Activated naive CD4-positive, alpha-beta T cell treated with anti-CD3 and anti-CD28 coated beads, Interleukin-2, amount 50 U/mL, for 24 hours (primary cell): ENCODE measurements at regions not wholly inside any gene's neighbourhood (a gene's known extent, or its start where the extent isn't known, plus 50 kb on each side); places are given as distances from the start of the nearest gene placed in this dataset.
"Not testable (repeated sequence)": the region's sequence is repeated elsewhere in the genome, so short reads cannot be mapped to it uniquely, and the experiment has no call there.

Experiments
- H3K27ac Mint-ChIP-seq: one replicate; pipeline ENCODE4 v1.8.0; 2021; ENCODE audit warnings: mild to moderate bottlenecking, mixed read lengths
- H3K27me3 Mint-ChIP-seq: one replicate; pipeline ENCODE4 v1.8.0; 2021; ENCODE audit warnings: mixed read lengths
- H3K36me3 Mint-ChIP-seq: one replicate; pipeline ENCODE4 v1.8.0; 2021; ENCODE audit warnings: mixed read lengths
- H3K4me1 Mint-ChIP-seq: one replicate; pipeline ENCODE4 v1.8.0; 2021; ENCODE audit warnings: mixed read lengths
- H3K4me3 Mint-ChIP-seq: one replicate; pipeline ENCODE4 v1.8.0; 2021; ENCODE audit warnings: mild to moderate bottlenecking, mixed read lengths
- H3K9me3 Mint-ChIP-seq: one replicate; pipeline ENCODE4 v1.8.0; 2021; ENCODE audit warnings: mixed read lengths

DNA sequence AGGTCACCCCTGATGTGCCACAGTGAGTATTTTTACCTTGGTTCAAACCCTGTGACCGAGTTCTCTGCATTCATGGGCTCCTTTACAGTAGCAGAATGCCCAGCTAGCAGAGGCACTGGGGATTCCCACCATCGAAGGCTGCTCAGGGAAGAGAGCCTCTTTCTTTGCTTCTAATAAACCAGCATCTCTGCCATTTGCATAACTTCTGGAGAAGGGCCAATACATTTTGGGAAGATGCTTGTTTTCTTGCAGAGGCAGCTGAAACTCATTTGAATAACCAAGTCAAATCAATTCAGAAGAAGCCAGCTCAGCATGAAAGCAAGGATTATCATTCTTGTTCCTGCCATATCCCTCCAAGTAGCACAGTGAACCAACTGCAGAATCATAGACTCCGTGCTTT is 82.9 kb upstream of the WDR11 start:
- H3K27me3 Mint-ChIP-seq = peaks cover 6% of the 10 kb centered on the region
- H3K9me3 Mint-ChIP-seq = no peaks in the 10 kb centered on the region
- no peak overlapping the region for H3K27ac Mint-ChIP-seq
- no peaks in the 10 kb centered on the region for H3K4me1 Mint-ChIP-seq
- no peak overlapping the region for H3K4me3 Mint-ChIP-seq
- no peaks in the 10 kb centered on the region for H3K36me3 Mint-ChIP-seq

GRCh38 chr10:120770496-120770895 is 80.7 kb upstream of the WDR11 start:
- Mint-ChIP-seq H3K4me1 (no peaks in the 10 kb centered on the region), H3K27me3 (peaks cover 6% of the 10 kb centered on the region), H3K36me3 (no peaks in the 10 kb centered on the region), H3K27ac (no peak overlapping the region), H3K9me3 (no peaks in the 10 kb centered on the region), H3K4me3 (no peak overlapping the region)

- Mint-ChIP-seq H3K36me3 (no peaks in the 10 kb centered on the region), H3K4me3 (no peak overlapping the region), H3K9me3 (no peaks in the 10 kb centered on the region), H3K27me3 (peaks cover 3% of the 10 kb centered on the region), H3K27ac (no peak overlapping the region), H3K4me1 (no peaks in the 10 kb centered on the region)
Observed at GRCh38 chr10:120776442-120776841, 74.7 kb upstream of the WDR11 start.

DNA sequence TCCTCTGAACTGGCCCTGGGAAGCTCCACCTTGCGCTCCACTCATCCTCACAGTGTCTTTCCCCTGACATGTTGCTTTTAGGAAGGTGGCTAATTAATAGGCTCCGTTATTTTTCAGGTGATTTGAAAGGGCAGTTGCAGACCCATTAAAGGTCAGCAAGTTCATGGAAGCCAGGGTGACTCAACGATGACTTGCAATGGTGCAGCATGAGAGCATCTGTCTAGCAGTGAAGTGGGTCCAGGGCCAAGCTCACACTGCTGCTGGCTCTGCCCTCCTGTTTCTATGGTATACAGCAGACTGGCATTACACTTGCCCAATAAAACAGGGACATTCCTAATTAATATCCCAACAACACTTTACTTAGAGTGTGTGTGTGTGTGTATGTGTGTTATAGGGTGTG is 68.8 kb upstream of the WDR11 start:
- Mint-ChIP-seq H3K27me3 (peaks cover 3% of the 10 kb centered on the region), H3K4me1 (no peaks in the 10 kb centered on the region), H3K9me3 (no peaks in the 10 kb centered on the region), H3K4me3 (no peak overlapping the region), H3K36me3 (no peaks in the 10 kb centered on the region), H3K27ac (no peak overlapping the region)

DNA sequence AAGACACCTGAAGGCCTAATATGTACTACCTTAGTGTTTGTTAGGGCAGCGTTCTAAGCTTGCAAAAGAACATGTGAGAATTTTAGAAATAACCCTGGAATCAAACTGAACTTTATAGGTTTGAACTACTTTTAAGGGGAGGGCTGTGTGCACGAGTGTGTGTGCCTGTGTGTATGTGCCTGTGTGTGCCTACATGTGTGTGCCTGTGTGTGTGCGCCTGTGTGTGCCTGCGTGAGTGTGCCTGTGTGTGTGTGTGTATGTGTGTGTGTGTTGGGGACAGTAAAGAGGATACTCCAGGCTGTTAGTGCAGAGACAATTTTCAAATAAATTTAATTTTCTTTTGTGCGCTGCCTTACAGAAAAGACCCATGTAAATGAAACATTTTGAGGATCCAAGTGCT is 68.1 kb upstream of the WDR11 start:
- Mint-ChIP-seq H3K36me3 (no peaks in the 10 kb centered on the region), H3K27ac (no peak overlapping the region), H3K27me3 (peaks cover 3% of the 10 kb centered on the region), H3K4me3 (no peak overlapping the region), H3K9me3 (no peaks in the 10 kb centered on the region), H3K4me1 (no peaks in the 10 kb centered on the region)

DNA sequence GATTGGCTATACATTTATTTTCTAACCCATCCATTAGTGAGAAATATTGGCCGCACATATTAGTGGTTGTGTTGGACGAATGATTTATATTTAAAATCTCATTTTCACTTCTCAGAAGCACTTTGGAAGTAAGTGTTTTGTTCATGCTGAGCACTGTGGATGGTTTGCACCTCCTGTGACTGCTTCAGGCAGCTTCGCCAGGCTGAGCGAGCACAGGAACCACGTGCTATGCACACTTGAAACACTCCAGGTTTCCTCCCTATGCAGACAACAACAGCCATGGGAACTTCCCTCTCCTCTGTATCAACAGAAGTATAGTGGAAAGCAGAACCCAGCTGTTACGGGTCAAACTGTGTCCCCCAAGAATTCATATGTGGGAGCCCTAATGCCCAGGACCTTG is 67.3 kb upstream of the WDR11 start:
- Mint-ChIP-seq H3K9me3 (no peaks in the 10 kb centered on the region), H3K36me3 (no peaks in the 10 kb centered on the region), H3K4me1 (no peaks in the 10 kb centered on the region), H3K4me3 (no peak overlapping the region), H3K27ac (no peak overlapping the region), H3K27me3 (peaks cover 1% of the 10 kb centered on the region)

GRCh38 chr10:120788771-120789170 is 62.4 kb upstream of the WDR11 start:
- no peaks in the 10 kb centered on the region for H3K27me3 Mint-ChIP-seq
- no peaks in the 10 kb centered on the region for H3K4me1 Mint-ChIP-seq
- no peak overlapping the region for H3K27ac Mint-ChIP-seq
- H3K36me3 Mint-ChIP-seq = no peaks in the 10 kb centered on the region
- no peaks in the 10 kb centered on the region for H3K9me3 Mint-ChIP-seq
- H3K4me3 Mint-ChIP-seq = no peak overlapping the region

DNA sequence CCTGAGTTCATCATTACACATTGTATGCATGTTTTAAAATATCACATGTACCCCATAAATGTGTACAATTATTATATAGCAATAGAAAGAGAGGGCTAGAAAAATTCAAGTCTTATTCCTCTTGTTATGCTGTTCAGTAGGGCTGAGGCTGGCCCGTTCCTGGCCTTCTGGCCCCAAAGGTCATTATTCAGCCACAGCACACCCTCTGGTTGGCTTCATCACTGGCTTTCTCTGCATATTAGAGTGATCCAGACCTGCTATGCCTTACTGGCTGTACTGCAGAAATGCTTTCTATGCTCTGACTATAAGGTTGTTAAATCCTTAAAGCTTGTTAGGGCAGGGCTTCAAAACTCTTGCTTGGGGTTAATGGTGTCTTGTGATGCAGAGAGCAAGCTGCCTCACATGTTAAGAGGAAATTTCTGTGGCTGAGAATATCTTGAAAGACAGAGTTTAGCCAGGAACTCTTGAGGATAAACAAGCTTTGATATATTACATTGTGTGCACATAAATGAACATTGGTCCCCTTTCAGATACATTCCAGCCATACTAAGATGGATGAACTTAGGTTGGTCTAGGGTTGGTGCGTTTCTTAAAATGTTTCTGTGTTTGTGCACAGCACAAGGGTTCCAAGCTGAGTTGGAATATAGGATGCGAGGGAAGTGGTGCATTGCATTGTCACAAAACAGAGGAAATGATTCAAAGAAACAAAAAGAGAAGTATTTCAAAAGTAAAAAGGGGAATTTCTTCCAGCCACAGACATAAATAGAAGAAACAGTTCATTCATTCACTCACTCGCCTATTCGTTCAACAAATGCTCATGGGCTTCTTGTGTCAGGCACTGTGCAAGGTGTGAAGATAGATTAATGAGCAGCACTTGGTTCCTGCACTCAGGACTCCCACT is 61.6 kb upstream of the WDR11 start:
- no peaks in the 10 kb centered on the region for H3K4me1 Mint-ChIP-seq
- H3K36me3 Mint-ChIP-seq = no peaks in the 10 kb centered on the region
- H3K27me3 Mint-ChIP-seq = no peaks in the 10 kb centered on the region
- H3K4me3 Mint-ChIP-seq = no peak overlapping the region
- no peak overlapping the region for H3K27ac Mint-ChIP-seq
- no peaks in the 10 kb centered on the region for H3K9me3 Mint-ChIP-seq

GRCh38 chr10:120791316-120791715 is 59.8 kb upstream of the WDR11 start:
- no peaks in the 10 kb centered on the region for H3K9me3 Mint-ChIP-seq
- no peaks in the 10 kb centered on the region for H3K4me1 Mint-ChIP-seq
- no peak overlapping the region for H3K27ac Mint-ChIP-seq
- no peak overlapping the region for H3K4me3 Mint-ChIP-seq
- H3K27me3 Mint-ChIP-seq = peaks cover 2% of the 10 kb centered on the region
- H3K36me3 Mint-ChIP-seq = no peaks in the 10 kb centered on the region

GRCh38 chr10:120793088-120793487 is 58.1 kb upstream of the WDR11 start:
- peaks cover 2% of the 10 kb centered on the region for H3K27me3 Mint-ChIP-seq
- H3K4me3 Mint-ChIP-seq = no peak overlapping the region
- no peaks in the 10 kb centered on the region for H3K36me3 Mint-ChIP-seq
- H3K4me1 Mint-ChIP-seq = no peaks in the 10 kb centered on the region
- no peaks in the 10 kb centered on the region for H3K9me3 Mint-ChIP-seq
- H3K27ac Mint-ChIP-seq = no peak overlapping the region

GRCh38 chr10:120794390-120794789 is 56.8 kb upstream of the WDR11 start:
- Mint-ChIP-seq H3K4me1 (no peaks in the 10 kb centered on the region), H3K27ac (no peak overlapping the region)

DNA sequence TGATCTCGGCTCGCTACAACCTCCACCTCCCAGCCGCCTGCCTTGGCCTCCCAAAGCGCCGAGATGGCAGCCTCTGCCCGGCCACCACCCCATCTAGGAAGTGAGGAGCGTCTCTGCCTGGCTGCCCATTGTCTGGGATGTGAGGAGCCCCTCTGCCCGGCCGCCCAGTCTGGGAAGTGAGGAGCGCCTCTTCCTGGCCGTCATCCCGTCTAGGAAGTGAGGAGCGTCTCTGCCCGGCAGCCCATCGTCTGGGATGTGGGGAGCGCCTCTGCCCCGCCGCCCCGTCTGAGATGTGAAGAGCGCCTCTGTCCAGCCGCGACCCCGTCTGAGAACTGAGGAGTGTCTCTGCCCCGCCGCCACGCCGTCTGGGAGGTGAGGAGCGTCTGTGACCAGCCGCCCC is 52.9 kb upstream of the WDR11 start:
- H3K27ac Mint-ChIP-seq, H3K27me3 Mint-ChIP-seq, H3K36me3 Mint-ChIP-seq, H3K4me1 Mint-ChIP-seq, H3K4me3 Mint-ChIP-seq, H3K9me3 Mint-ChIP-seq: not testable (repeated sequence)

More at GRCh38 chr10:120794390-120794789, 56.8 kb upstream of the WDR11 start:
- no peaks in the 10 kb centered on the region for H3K36me3 Mint-ChIP-seq
- H3K4me3 Mint-ChIP-seq = no peak overlapping the region
- no peaks in the 10 kb centered on the region for H3K9me3 Mint-ChIP-seq
- H3K27me3 Mint-ChIP-seq = peaks cover 2% of the 10 kb centered on the region

GRCh38 chr10:120799849-120800248 is 51.3 kb upstream of the WDR11 start:
- Mint-ChIP-seq H3K27ac (no peak overlapping the region), H3K4me3 (no peak overlapping the region), H3K27me3 (peaks cover 3% of the 10 kb centered on the region), H3K9me3 (no peaks in the 10 kb centered on the region), H3K4me1 (no peaks in the 10 kb centered on the region), H3K36me3 (no peaks in the 10 kb centered on the region)

DNA sequence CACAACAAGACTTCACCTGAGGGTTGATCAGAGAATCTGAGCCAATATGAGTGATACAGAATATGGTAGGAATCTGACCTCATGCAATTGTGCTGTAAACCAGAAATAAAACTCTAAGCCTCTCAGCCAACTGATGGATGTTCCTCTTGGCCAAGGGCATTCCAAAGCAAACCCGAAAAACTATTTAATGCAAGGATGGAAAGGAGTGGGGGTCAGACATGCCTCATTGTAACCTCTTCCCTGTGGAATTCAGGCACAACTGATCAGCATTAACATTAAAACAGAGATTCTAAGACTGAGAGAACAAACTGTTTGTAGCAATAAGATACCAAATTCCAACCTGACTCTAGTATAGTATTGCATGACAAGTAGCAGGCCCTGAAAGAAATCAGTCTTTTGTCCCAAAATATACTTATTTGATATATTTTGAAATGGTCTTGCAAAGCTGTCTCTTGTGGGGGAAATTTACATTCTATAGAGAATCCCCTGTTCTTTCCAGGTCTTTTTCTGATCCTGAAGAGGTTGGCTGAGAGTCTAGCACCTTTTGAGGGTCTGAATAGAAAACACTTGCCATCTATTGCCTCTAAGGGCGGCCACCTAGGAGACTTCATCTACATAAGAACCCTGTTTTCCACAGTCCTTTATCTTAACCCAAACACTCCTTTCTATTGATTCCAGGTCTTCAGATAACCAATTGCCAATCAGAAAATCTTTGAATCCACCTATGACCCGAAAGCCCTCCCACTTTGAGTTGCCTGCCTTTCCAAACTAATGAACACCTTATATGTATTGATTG is 50.4 kb upstream of the WDR11 start:
- Mint-ChIP-seq H3K27ac (no peak overlapping the region), H3K36me3 (no peaks in the 10 kb centered on the region), H3K4me1 (no peaks in the 10 kb centered on the region), H3K4me3 (no peak overlapping the region), H3K9me3 (no peaks in the 10 kb centered on the region), H3K27me3 (peaks cover 1% of the 10 kb centered on the region)
